GM10248 (cell line): ENCODE measurements at regions not wholly inside any gene's neighbourhood (a gene's known extent, or its start where the extent isn't known, plus 50 kb on each side); places are given as distances from the start of the nearest gene placed in this dataset.

ENCODE experiments used
- CTCF ChIA-PET: fragments of 300-600 bp; sonication (Branson Sonifier 250); formaldehyde crosslinking; extraction: SDS; loops from one replicate; lab custom pipeline; 2021; ENCODE audit warnings: antibody characterized with exemption; lab: Yijun Ruan, JAX
- POLR2A ChIA-PET: fragments of 350-650 bp; sonication (Branson Sonifier 250); formaldehyde crosslinking; extraction: SDS; loops from one replicate; lab custom pipeline; 2020; ENCODE audit warnings: antibody characterized with exemption; lab: Yijun Ruan, JAX
- DNase-seq: peaks from one replicate; pipeline ENCODE4 v3.0.0; 2012; ENCODE audit errors: extremely low spot score
- CTCF ChIP-seq: IDR thresholded peaks from 2 replicates; pipeline ENCODE4 v1.5.1; 2012; ENCODE audit warnings: mild to moderate bottlenecking, low read depth; ENCODE audit errors: extremely low read depth, missing control alignments, control extremely low read depth

GRCh38 chr14:54102530-54102929 is 145.9 kb upstream of the BMP4 start:
- CTCF ChIA-PET, result no interaction called here
- TF ChIP-seq CTCF, result no peak

GRCh38 chr14:54104601-54105145 is 148.0 kb upstream of the BMP4 start:
- no peak for TF ChIP-seq CTCF
- CTCF ChIA-PET, result interaction anchor here (1.0 to 1.2 kb wide), 2 partner anchors 11 to 45 kb away, joined by 3 to 4 read pairs; no protein-coding TSS in a partner anchor
- POLR2A ChIA-PET, result no interaction called here
- DNase-seq, result no peak

More at GRCh38 chr14:54102530-54102929, 145.9 kb upstream of the BMP4 start:
- POLR2A ChIA-PET, result no interaction called here
- no peak for DNase-seq

GRCh38 chr14:54105406-54105805 is 148.8 kb upstream of the BMP4 start:
- ChIA-PET POLR2A (no interaction called here), CTCF (interaction anchor here (1.2 to 1.5 kb wide), 3 partner anchors 13 to 233 kb away, joined by 3 read pairs; no protein-coding TSS in a partner anchor)
- no peak for DNase-seq
- no peak for TF ChIP-seq CTCF

- CTCF ChIA-PET, result interaction anchor here (1.2 to 1.5 kb wide), 3 partner anchors 13 to 232 kb away, joined by 3 read pairs; no protein-coding TSS in a partner anchor
- DNase-seq, result no peak
- POLR2A ChIA-PET, result no interaction called here
- no peak for TF ChIP-seq CTCF
Measured at GRCh38 chr14:54105898-54106297, 149.3 kb upstream of the BMP4 start.

- ChIA-PET POLR2A (no interaction called here), CTCF (interaction anchor here (1.5 kb wide), 1 partner anchor 231 kb away, joined by 3 read pairs; no protein-coding TSS in a partner anchor)
- DNase-seq, result no peak
- TF ChIP-seq CTCF, result no peak
Measured at GRCh38 chr14:54106661-54107377, 150.2 kb upstream of the BMP4 start.

GRCh38 chr14:54108481-54109471 is 152.2 kb upstream of the BMP4 start:
- no peak for TF ChIP-seq CTCF
- no peak for DNase-seq
- ChIA-PET POLR2A (no interaction called here), CTCF (interaction anchor here (1.0 kb wide), 1 partner anchor 29 kb away, joined by 3 read pairs; no protein-coding TSS in a partner anchor)
